ENCODE measurements at regions not wholly inside any gene's neighbourhood (a gene's known extent, or its start where the extent isn't known, plus 50 kb on each side); places are given as distances from the start of the nearest gene placed in this dataset.

DNA sequence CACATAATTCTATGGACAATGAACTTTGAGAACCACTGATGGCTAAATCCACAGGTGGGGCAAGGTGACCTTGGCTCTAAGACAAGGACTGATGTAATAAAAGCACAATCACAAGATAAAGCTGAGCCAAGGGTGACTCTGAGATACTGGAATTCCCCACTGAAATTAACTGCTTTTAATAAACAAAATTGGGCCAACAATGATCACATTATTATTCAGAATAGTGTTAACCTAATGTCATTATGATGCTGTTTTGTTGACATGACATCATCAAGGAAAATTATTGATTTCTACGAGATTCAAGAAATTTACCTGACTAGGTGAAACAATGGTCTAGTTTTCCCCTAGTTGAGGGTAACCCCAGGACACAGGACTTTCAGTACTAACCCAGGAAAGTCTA lies 273.7 kb upstream of the NFIA start:
- intact Hi-C loops (cut with DNase I, micrococcal nuclease), result no loop called here
- Histone ChIP-seq H3K4me3 (ENCODE audit: low read length) (no peak overlapping the region), H3K27ac (ENCODE audit: low read depth in 1 of 2, low read length in 2 of 2) (no peak overlapping the region), H3K36me3 (ENCODE audit: insufficient read depth, low read length) (no peaks in the 10 kb centered on the region), H3K4me1 (ENCODE audit: insufficient read depth, low read length) (no peaks in the 10 kb centered on the region), H3K27me3 (ENCODE audit: control insufficient read depth in 1 of 2, insufficient read depth in 2 of 2, low read length in 2 of 2) (no peaks in the 10 kb centered on the region), H3K9me3 (ENCODE audit: control insufficient read depth in 1 of 2, insufficient read depth in 1 of 2, low read length in 2 of 2) (peaks cover 0 to 11% of the 10 kb centered on the region in 2 experiments)
- Mint-ChIP-seq H3K27me3 (no peaks in the 10 kb centered on the region), H3K4me3 (no peak overlapping the region), H3K9me3 (peaks cover 6% of the 10 kb centered on the region), H3K4me1 (ENCODE audit: low read depth) (no peaks in the 10 kb centered on the region), H3K36me3 (ENCODE audit: low read depth) (no peaks in the 10 kb centered on the region), H3K27ac (no peak overlapping the region)
- ATAC-seq (ENCODE audit: poor library complexity), result no peak
- no peak for DNase-seq
- TF ChIP-seq, protein P1, sequence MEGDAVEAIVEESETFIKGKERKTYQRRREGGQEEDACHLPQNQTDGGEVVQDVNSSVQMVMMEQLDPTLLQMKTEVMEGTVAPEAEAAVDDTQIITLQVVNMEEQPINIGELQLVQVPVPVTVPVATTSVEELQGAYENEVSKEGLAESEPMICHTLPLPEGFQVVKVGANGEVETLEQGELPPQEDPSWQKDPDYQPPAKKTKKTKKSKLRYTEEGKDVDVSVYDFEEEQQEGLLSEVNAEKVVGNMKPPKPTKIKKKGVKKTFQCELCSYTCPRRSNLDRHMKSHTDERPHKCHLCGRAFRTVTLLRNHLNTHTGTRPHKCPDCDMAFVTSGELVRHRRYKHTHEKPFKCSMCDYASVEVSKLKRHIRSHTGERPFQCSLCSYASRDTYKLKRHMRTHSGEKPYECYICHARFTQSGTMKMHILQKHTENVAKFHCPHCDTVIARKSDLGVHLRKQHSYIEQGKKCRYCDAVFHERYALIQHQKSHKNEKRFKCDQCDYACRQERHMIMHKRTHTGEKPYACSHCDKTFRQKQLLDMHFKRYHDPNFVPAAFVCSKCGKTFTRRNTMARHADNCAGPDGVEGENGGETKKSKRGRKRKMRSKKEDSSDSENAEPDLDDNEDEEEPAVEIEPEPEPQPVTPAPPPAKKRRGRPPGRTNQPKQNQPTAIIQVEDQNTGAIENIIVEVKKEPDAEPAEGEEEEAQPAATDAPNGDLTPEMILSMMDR (IDR thresholded peaks at IDR 0.05), result no peak
- ChIA-PET POLR2A (no interaction called here), CTCF (no interaction called here)

DNA sequence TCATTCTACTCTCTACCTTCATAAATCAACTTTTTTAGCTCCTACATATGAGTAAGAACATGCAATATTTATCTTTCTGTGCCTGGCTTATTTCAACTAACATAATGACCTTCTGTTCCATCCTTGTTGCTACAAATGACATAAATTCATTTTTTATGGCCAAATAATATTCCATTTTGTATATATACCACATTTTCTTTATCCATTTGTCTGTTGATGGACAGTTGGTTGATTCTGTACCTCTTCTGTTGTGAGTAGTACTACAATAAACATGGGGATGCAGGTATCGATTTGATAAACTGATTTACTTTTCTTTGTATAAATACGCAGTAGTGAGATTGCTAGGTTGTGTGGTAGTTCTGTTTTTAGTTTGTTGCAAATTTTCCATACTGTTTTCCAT lies 279.5 kb upstream of the NFIA start:
- DNase-seq, result no peak
- intact Hi-C loops (cut with DNase I, micrococcal nuclease), result no loop called here
- H3K9me3 ChIP-seq (ENCODE audit: control insufficient read depth in 1 of 2, insufficient read depth in 1 of 2, low read length in 2 of 2), result peaks cover 5 to 11% of the 10 kb centered on the region in 2 experiments
- CTCF ChIA-PET, result no interaction called here
- no peaks in the 10 kb centered on the region for H3K27me3 ChIP-seq (ENCODE audit: control insufficient read depth in 1 of 2, insufficient read depth in 2 of 2, low read length in 2 of 2)
- POLR2A ChIA-PET, result no interaction called here
- TF ChIP-seq, protein P1 (IDR thresholded peaks at IDR 0.05), result no peak
- H3K4me1 ChIP-seq (ENCODE audit: insufficient read depth, low read length), result no peaks in the 10 kb centered on the region
- ATAC-seq (ENCODE audit: poor library complexity), result no peak
- no peak overlapping the region for H3K27ac ChIP-seq (ENCODE audit: low read depth in 1 of 2, low read length in 2 of 2)
- Mint-ChIP-seq H3K4me3 (no peak overlapping the region), H3K4me1 (ENCODE audit: low read depth) (no peaks in the 10 kb centered on the region), H3K27ac (no peak overlapping the region), H3K36me3 (ENCODE audit: low read depth) (no peaks in the 10 kb centered on the region), H3K27me3 (no peaks in the 10 kb centered on the region), H3K9me3 (peaks cover 6% of the 10 kb centered on the region)
- no peaks in the 10 kb centered on the region for H3K36me3 ChIP-seq (ENCODE audit: insufficient read depth, low read length)
- no peak overlapping the region for H3K4me3 ChIP-seq (ENCODE audit: low read length)

DNA sequence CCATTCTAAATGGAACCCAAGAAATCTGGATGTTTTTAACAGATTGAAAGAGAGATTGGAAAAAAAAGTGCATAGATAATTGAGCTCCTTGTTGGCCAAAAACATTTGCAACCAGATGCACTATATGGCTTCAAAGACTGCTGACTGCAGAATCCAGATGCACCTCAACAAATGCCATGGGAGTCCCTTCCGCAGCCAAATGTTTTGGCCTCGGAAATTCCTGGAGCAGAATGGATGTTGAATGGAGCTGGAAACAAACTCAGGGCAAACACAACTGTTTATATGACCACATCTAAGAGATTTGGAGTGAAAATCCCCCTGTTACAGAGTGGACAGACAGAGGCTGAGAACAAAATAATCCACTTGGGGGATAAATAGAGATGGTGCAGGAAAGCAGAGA lies 285.0 kb upstream of the NFIA start:
- H3K27me3 ChIP-seq (ENCODE audit: control insufficient read depth in 1 of 2, insufficient read depth in 2 of 2, low read length in 2 of 2), result no peaks in the 10 kb centered on the region
- Mint-ChIP-seq H3K27ac (no peak overlapping the region), H3K4me3 (no peak overlapping the region), H3K36me3 (ENCODE audit: low read depth) (no peaks in the 10 kb centered on the region), H3K9me3 (no peaks in the 10 kb centered on the region), H3K27me3 (no peaks in the 10 kb centered on the region), H3K4me1 (ENCODE audit: low read depth) (no peaks in the 10 kb centered on the region)
- H3K9me3 ChIP-seq (ENCODE audit: control insufficient read depth in 1 of 2, insufficient read depth in 1 of 2, low read length in 2 of 2), result no peaks in the 10 kb centered on the region
- CTCF ChIA-PET, result no interaction called here
- ATAC-seq (ENCODE audit: poor library complexity) (no peak), DNase-seq (no peak)
- no peak overlapping the region for H3K4me3 ChIP-seq (ENCODE audit: low read length)
- TF ChIP-seq, protein P1 (IDR thresholded peaks at IDR 0.05), result no peak
- no peaks in the 10 kb centered on the region for H3K4me1 ChIP-seq (ENCODE audit: insufficient read depth, low read length)
- H3K36me3 ChIP-seq (ENCODE audit: insufficient read depth, low read length), result no peaks in the 10 kb centered on the region
- POLR2A ChIA-PET, result no interaction called here
- H3K27ac ChIP-seq (ENCODE audit: low read depth in 1 of 2, low read length in 2 of 2), result no peak overlapping the region
- intact Hi-C loops (cut with DNase I, micrococcal nuclease), result no loop called here

All from CD4-positive, alpha-beta T cell (primary cell).